Frontal cortex (tissue), 4 donors: ENCODE measurements at regions not wholly inside any gene's neighbourhood (a gene's known extent, or its start where the extent isn't known, plus 50 kb on each side); places are given as distances from the start of the nearest gene placed in this dataset. TPM values are rescaled to one million over a fixed set of nuclear protein-coding genes. Genes with fewer than 3 reads are reported as not detected.
"Not testable (repeated sequence)": the region's sequence is repeated elsewhere in the genome, so short reads cannot be mapped to it uniquely, and the experiment has no call there.

ENCODE experiments used
- DNase-seq, 2 donors: peaks; one replicate each; pipeline ENCODE4 v3.0.0; 2012; ENCODE audit warnings: low spot score in 2 of 2
- FAIRE-seq: peaks from 2 replicates; lab custom pipeline; 2012; peaks lifted over from hg19 to GRCh38; lab: Jason Lieb, UNC
- small RNA-seq: library from RNA; depleted of rRNA; stranded (forward); fragments of <200 nt; gene quantifications from one replicate; pipeline ENCODE3, GENCODE V24; 2014
- donor health status: control.
- donor health status: control.
- donor health status: control.

GRCh38 chr13:46468570-46469463 lies 81.8 kb upstream of the RUBCNL start:
- no peak for DNase-seq
- FAIRE-seq: no peak

- not testable (repeated sequence) for FAIRE-seq, DNase-seq
Measured at GRCh38 chr13:46467694-46468093, 80.6 kb upstream of the RUBCNL start.

GRCh38 chr13:46466074-46466473 lies 79.0 kb upstream of the RUBCNL start:
- FAIRE-seq, DNase-seq: not testable (repeated sequence)

- FAIRE-seq: no peak
Measured at GRCh38 chr13:46463719-46464118, 76.7 kb upstream of the RUBCNL start.

GRCh38 chr13:46460223-46460622 lies 73.2 kb upstream of the RUBCNL start:
- not testable (repeated sequence) for FAIRE-seq, DNase-seq

More at GRCh38 chr13:46463719-46464118, 76.7 kb upstream of the RUBCNL start:
- DNase-seq: no peak

- FAIRE-seq: not testable (repeated sequence)
Measured at GRCh38 chr13:46457255-46457654, 70.2 kb upstream of the RUBCNL start.

GRCh38 chr13:46455924-46456323 lies 68.9 kb upstream of the RUBCNL start:
- not testable (repeated sequence) for DNase-seq, FAIRE-seq

More at GRCh38 chr13:46457255-46457654, 70.2 kb upstream of the RUBCNL start:
- not testable (repeated sequence) for DNase-seq

GRCh38 chr13:46451145-46451544 lies 64.1 kb upstream of the RUBCNL start:
- DNase-seq, FAIRE-seq: not testable (repeated sequence)

- not testable (repeated sequence) for FAIRE-seq, DNase-seq
Measured at GRCh38 chr13:46449949-46450348, 62.9 kb upstream of the RUBCNL start.

- FAIRE-seq, DNase-seq: not testable (repeated sequence)
Measured at GRCh38 chr13:46448148-46448547, 61.1 kb upstream of the RUBCNL start.

GRCh38 chr13:46437808-46438404 lies 50.9 kb upstream of the RUBCNL start:
- FAIRE-seq, DNase-seq: not testable (repeated sequence)

Small RNA genes lying in the stretch of these regions (small RNA-seq; reads per million reads assigned to genes)
- not detected for gene COX17P1
